Skin of body (tissue), 1 donor: ENCODE measurements at regions not wholly inside any gene's neighbourhood (a gene's known extent, or its start where the extent isn't known, plus 50 kb on each side); places are given as distances from the start of the nearest gene placed in this dataset.
"Not testable (repeated sequence)": the region's sequence is repeated elsewhere in the genome, so short reads cannot be mapped to it uniquely, and the experiment has no call there.

Source experiments
- DNase-seq: peaks from one replicate; lab custom pipeline; 2025; lab: John Stamatoyannopoulos, UW

GRCh38 chr2:64873472-64873924 lies 115.7 kb upstream of the SLC1A4 start:
- DNase-seq = no peak

GRCh38 chr2:64874593-64874992 lies 114.6 kb upstream of the SLC1A4 start:
- no peak for DNase-seq

GRCh38 chr2:64875368-64875767 lies 113.8 kb upstream of the SLC1A4 start:
- no peak for DNase-seq

GRCh38 chr2:64876137-64876647 lies 113.0 kb upstream of the SLC1A4 start:
- DNase-seq = peak; percentile 44

GRCh38 chr2:64879745-64880144 lies 109.5 kb upstream of the SLC1A4 start:
- DNase-seq = no peak

- no peak for DNase-seq
These were observed 108.8 kb upstream of the SLC1A4 start for GRCh38 chr2:64880193-64880951.

- no peak for DNase-seq
These were observed 108.1 kb upstream of the SLC1A4 start for GRCh38 chr2:64881037-64881492.

GRCh38 chr2:64887565-64887964 lies 101.6 kb upstream of the SLC1A4 start:
- no peak for DNase-seq

- DNase-seq = no peak
These were observed 100.4 kb upstream of the SLC1A4 start for GRCh38 chr2:64888591-64889309.

- DNase-seq = no peak
These were observed 99.4 kb upstream of the SLC1A4 start for GRCh38 chr2:64889803-64890202.

- DNase-seq = not testable (repeated sequence)
These were observed 92.6 kb upstream of the SLC1A4 start for GRCh38 chr2:64896572-64896971.

GRCh38 chr2:64899081-64899865 lies 89.9 kb upstream of the SLC1A4 start:
- DNase-seq = no peak

GRCh38 chr2:64899876-64900275 lies 89.3 kb upstream of the SLC1A4 start:
- DNase-seq = not testable (repeated sequence)

GRCh38 chr2:64904413-64905329 lies 84.5 kb upstream of the SLC1A4 start:
- DNase-seq = no peak

- no peak for DNase-seq
These were observed 83.7 kb upstream of the SLC1A4 start for GRCh38 chr2:64905338-64906024.

GRCh38 chr2:64906853-64907536 lies 82.2 kb upstream of the SLC1A4 start:
- no peak for DNase-seq

- no peak for DNase-seq
These were observed 80.8 kb upstream of the SLC1A4 start for GRCh38 chr2:64908406-64908805.

GRCh38 chr2:64910523-64910922 lies 78.7 kb upstream of the SLC1A4 start:
- no peak for DNase-seq

GRCh38 chr2:64910972-64911433 lies 78.2 kb upstream of the SLC1A4 start:
- no peak for DNase-seq
